ENCODE measurements at regions not wholly inside any gene's neighbourhood (a gene's known extent, or its start where the extent isn't known, plus 50 kb on each side); places are given as distances from the start of the nearest gene placed in this dataset.

GRCh38 chr2:149727927-149728326 lies 140.4 kb upstream of the MMADHC start:
- TF ChIP-seq POLR2AphosphoS5 (IDR thresholded peaks at IDR 0.05) = no peak
- no peak for TF ChIP-seq POLR2A (IDR thresholded peaks at IDR 0.05)
- TF ChIP-seq CTCF (IDR thresholded peaks at IDR 0.05 in 8 of 11, conservative IDR thresholded peaks at IDR 0.05 in 3 of 11) = no peak
- Histone ChIP-seq H3K27me3 (replicated peaks in 1 of 7) (no peaks in the 10 kb centered on the region), H3K36me3 (no peaks in the 10 kb centered on the region), H3K9me3 (no peaks in the 10 kb centered on the region), H3K27ac (no peak overlapping the region), H3K4me3 (no peak overlapping the region), H3K4me1 (no peaks in the 10 kb centered on the region)
- 78 to 86% (median 80%) methylated on average over 3 of the region's 3 CpGs for WGBS, 5 donors
- intact Hi-C loops (cut with DNase I; ENCODE audit: low total_unique reads) = no loop called here
- DNase-seq = no peak

- intact Hi-C loops (cut with DNase I; ENCODE audit: low total_unique reads) = no loop called here
- H3K36me3 ChIP-seq = no peaks in the 10 kb centered on the region
- TF ChIP-seq POLR2AphosphoS5 (IDR thresholded peaks at IDR 0.05) (no peak), POLR2A (IDR thresholded peaks at IDR 0.05) (no peak), CTCF (IDR thresholded peaks at IDR 0.05 in 8 of 11, conservative IDR thresholded peaks at IDR 0.05 in 3 of 11) (no peak)
- no peaks in the 10 kb centered on the region for H3K9me3 ChIP-seq
- no peaks in the 10 kb centered on the region for H3K27me3 ChIP-seq (replicated peaks in 1 of 7)
- H3K4me1 ChIP-seq = no peaks in the 10 kb centered on the region
- no peak overlapping the region for H3K4me3 ChIP-seq
- DNase-seq = no peak
- 72 to 83% (median 81%) methylated on average over 2 of the region's 2 CpGs for WGBS, 5 donors
- peak overlapping the region in 3 of 8 donors; percentile 3 to 41 (median 22) for H3K27ac ChIP-seq
Measured at GRCh38 chr2:149725234-149725633, 137.7 kb upstream of the MMADHC start.

- Histone ChIP-seq H3K27me3 (replicated peaks in 1 of 7) (no peaks in the 10 kb centered on the region), H3K27ac (peak overlapping the region in 3 of 8 donors; percentile 7 to 41 (median 20)), H3K4me3 (no peak overlapping the region), H3K36me3 (no peaks in the 10 kb centered on the region), H3K4me1 (no peaks in the 10 kb centered on the region), H3K9me3 (no peaks in the 10 kb centered on the region)
- 80 to 95% (median 84%) methylated on average over 4 of the region's 4 CpGs for WGBS, 5 donors
- no peak for TF ChIP-seq POLR2A (IDR thresholded peaks at IDR 0.05)
- no peak for TF ChIP-seq CTCF (IDR thresholded peaks at IDR 0.05 in 8 of 11, conservative IDR thresholded peaks at IDR 0.05 in 3 of 11)
- TF ChIP-seq POLR2AphosphoS5 (IDR thresholded peaks at IDR 0.05) = no peak
- no peak for DNase-seq
- intact Hi-C loops (cut with DNase I; ENCODE audit: low total_unique reads) = no loop called here
Measured at GRCh38 chr2:149724091-149724490, 136.5 kb upstream of the MMADHC start.

GRCh38 chr2:149720615-149721014 lies 133.0 kb upstream of the MMADHC start:
- Histone ChIP-seq H3K36me3 (no peaks in the 10 kb centered on the region), H3K4me3 (no peak overlapping the region), H3K4me1 (no peaks in the 10 kb centered on the region), H3K9me3 (no peaks in the 10 kb centered on the region), H3K27me3 (replicated peaks in 1 of 7) (no peaks in the 10 kb centered on the region), H3K27ac (peak overlapping the region in 1 of 8 donors; percentile 22)
- intact Hi-C loops (cut with DNase I; ENCODE audit: low total_unique reads) = no loop called here
- WGBS, 5 donors = 64 to 75% (median 68%) methylated on average over 2 of the region's 2 CpGs
- TF ChIP-seq POLR2A (IDR thresholded peaks at IDR 0.05) = no peak
- no peak for TF ChIP-seq POLR2AphosphoS5 (IDR thresholded peaks at IDR 0.05)
- no peak for TF ChIP-seq CTCF (IDR thresholded peaks at IDR 0.05 in 8 of 11, conservative IDR thresholded peaks at IDR 0.05 in 3 of 11)
- no peak for DNase-seq

Measured in spleen (tissue), 11 donors.